HL-60 (cell line): ENCODE measurements at regions not wholly inside any gene's neighbourhood (a gene's known extent, or its start where the extent isn't known, plus 50 kb on each side); places are given as distances from the start of the nearest gene placed in this dataset.

Source experiments
- POLR2AphosphoS5 ChIP-seq: IDR thresholded peaks from 2 replicates; pipeline ENCODE4 v1.6.1; 2012; ENCODE audit warnings: low read depth
- SPI1 ChIP-seq: IDR thresholded peaks from 2 replicates; pipeline ENCODE4 v1.6.1; 2012; ENCODE audit warnings: low read depth, mild to moderate bottlenecking, borderline replicate concordance
- TF ChIP-seq, protein P1 (sequence below): IDR thresholded peaks from one replicate; pipeline ENCODE4 v1.5.1; 2011; ENCODE audit warnings: low read length, control low read depth, inconsistent platforms; ENCODE audit not compliant: insufficient read depth
- TF ChIP-seq, protein P2 (sequence below): IDR thresholded peaks from 2 replicates; pipeline ENCODE4 v1.6.1; 2012; ENCODE audit warnings: low read depth; ENCODE audit not compliant: insufficient replicate concordance

DNA sequence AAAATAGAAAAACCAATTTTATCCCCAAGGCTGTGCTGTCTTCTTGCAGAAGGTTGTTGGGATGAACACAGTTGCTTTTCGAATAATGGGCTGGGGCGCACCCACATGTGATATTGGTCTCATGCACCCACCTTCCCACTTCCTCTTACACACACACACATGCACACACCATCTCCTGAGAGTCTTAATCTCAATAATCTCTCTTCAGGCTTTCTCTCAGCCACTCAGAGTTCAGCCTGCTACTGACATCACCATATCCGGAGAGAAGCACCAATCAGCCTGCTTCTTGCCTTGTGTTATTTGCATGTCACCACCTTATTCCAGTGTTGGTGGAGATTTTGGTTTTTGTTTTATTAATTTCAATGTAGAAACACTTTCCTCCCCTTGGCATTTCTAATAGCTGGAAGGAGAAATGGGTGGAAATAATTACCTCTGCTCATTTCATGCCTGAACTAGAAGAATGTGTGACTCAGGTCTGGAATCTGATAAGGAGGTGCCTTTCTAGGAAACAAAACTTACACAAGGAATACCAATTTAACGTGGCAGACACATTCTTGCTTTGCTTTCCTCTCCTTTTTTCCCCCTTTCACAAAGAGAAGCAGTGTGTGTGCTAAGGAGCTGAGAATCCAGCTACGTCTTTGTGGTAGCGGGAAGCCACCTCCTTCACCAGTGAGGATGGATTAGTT, 400.2 kb downstream of the MID1IP1 start:
- TF ChIP-seq, protein P1, sequence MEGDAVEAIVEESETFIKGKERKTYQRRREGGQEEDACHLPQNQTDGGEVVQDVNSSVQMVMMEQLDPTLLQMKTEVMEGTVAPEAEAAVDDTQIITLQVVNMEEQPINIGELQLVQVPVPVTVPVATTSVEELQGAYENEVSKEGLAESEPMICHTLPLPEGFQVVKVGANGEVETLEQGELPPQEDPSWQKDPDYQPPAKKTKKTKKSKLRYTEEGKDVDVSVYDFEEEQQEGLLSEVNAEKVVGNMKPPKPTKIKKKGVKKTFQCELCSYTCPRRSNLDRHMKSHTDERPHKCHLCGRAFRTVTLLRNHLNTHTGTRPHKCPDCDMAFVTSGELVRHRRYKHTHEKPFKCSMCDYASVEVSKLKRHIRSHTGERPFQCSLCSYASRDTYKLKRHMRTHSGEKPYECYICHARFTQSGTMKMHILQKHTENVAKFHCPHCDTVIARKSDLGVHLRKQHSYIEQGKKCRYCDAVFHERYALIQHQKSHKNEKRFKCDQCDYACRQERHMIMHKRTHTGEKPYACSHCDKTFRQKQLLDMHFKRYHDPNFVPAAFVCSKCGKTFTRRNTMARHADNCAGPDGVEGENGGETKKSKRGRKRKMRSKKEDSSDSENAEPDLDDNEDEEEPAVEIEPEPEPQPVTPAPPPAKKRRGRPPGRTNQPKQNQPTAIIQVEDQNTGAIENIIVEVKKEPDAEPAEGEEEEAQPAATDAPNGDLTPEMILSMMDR = no peak
- TF ChIP-seq SPI1 (peak; percentile 24; the same call in 1 of the 2 replicates), POLR2AphosphoS5 (no peak)
- TF ChIP-seq, protein P2, sequence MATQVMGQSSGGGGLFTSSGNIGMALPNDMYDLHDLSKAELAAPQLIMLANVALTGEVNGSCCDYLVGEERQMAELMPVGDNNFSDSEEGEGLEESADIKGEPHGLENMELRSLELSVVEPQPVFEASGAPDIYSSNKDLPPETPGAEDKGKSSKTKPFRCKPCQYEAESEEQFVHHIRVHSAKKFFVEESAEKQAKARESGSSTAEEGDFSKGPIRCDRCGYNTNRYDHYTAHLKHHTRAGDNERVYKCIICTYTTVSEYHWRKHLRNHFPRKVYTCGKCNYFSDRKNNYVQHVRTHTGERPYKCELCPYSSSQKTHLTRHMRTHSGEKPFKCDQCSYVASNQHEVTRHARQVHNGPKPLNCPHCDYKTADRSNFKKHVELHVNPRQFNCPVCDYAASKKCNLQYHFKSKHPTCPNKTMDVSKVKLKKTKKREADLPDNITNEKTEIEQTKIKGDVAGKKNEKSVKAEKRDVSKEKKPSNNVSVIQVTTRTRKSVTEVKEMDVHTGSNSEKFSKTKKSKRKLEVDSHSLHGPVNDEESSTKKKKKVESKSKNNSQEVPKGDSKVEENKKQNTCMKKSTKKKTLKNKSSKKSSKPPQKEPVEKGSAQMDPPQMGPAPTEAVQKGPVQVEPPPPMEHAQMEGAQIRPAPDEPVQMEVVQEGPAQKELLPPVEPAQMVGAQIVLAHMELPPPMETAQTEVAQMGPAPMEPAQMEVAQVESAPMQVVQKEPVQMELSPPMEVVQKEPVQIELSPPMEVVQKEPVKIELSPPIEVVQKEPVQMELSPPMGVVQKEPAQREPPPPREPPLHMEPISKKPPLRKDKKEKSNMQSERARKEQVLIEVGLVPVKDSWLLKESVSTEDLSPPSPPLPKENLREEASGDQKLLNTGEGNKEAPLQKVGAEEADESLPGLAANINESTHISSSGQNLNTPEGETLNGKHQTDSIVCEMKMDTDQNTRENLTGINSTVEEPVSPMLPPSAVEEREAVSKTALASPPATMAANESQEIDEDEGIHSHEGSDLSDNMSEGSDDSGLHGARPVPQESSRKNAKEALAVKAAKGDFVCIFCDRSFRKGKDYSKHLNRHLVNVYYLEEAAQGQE = no peak
